ENCODE measurements at regions not wholly inside any gene's neighbourhood (a gene's known extent, or its start where the extent isn't known, plus 50 kb on each side); places are given as distances from the start of the nearest gene placed in this dataset.

GRCh38 chr2:5537180-5537688 is 154.9 kb upstream of the SOX11 start:
- Histone ChIP-seq H3K4me3 (ENCODE audit: low read depth, low read length) (no peak overlapping the region), H3K27me3 (ENCODE audit: control insufficient read depth, insufficient read depth, low read length) (peaks cover 2% of the 10 kb centered on the region), H3K9ac (no peak overlapping the region), H2AFZ (no peak overlapping the region), H3K36me3 (ENCODE audit: control insufficient read depth, insufficient read depth, low read length) (no peaks in the 10 kb centered on the region), H3K9me3 (ENCODE audit: control insufficient read depth, low read length) (no peaks in the 10 kb centered on the region), H3K79me2 (no peaks in the 10 kb centered on the region), H3K4me2 (ENCODE audit: low read length) (no peak overlapping the region), H3K4me1 (no peaks in the 10 kb centered on the region), H3K27ac (no peak overlapping the region)
- TF ChIP-seq, protein P1, sequence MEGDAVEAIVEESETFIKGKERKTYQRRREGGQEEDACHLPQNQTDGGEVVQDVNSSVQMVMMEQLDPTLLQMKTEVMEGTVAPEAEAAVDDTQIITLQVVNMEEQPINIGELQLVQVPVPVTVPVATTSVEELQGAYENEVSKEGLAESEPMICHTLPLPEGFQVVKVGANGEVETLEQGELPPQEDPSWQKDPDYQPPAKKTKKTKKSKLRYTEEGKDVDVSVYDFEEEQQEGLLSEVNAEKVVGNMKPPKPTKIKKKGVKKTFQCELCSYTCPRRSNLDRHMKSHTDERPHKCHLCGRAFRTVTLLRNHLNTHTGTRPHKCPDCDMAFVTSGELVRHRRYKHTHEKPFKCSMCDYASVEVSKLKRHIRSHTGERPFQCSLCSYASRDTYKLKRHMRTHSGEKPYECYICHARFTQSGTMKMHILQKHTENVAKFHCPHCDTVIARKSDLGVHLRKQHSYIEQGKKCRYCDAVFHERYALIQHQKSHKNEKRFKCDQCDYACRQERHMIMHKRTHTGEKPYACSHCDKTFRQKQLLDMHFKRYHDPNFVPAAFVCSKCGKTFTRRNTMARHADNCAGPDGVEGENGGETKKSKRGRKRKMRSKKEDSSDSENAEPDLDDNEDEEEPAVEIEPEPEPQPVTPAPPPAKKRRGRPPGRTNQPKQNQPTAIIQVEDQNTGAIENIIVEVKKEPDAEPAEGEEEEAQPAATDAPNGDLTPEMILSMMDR (IDR thresholded peaks at IDR 0.05), result no peak

- H3K27me3 ChIP-seq (ENCODE audit: control insufficient read depth, insufficient read depth, low read length), result peaks cover 2% of the 10 kb centered on the region
Observed at GRCh38 chr2:5538313-5538712, 153.9 kb upstream of the SOX11 start.

DNA sequence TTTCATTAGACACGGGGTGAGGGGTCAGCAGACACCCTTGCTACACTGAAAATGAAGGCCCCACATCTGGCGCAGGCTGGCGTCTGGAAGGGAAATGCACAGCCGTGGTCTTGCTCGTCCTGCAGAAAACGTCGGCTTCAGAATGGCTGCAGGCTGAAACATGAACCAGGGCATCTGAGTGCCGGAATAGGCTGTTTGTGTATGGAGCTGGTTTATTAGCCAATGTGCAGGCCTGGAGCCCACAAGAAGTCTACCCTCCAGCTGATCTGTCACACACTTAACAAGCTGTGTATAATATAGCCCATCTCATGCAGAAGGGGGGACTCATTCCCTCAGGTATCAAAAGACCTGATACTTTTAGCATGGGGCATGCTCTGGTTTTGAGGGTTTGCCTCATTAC is 153.4 kb upstream of the SOX11 start:
- no peaks in the 10 kb centered on the region for H3K79me2 ChIP-seq
- H3K4me3 ChIP-seq (ENCODE audit: low read depth, low read length), result no peak overlapping the region
- TF ChIP-seq, protein P1 (IDR thresholded peaks at IDR 0.05), result no peak
- no peak overlapping the region for H3K4me2 ChIP-seq (ENCODE audit: low read length)
- no peak overlapping the region for H3K27ac ChIP-seq
- H3K9ac ChIP-seq, result no peak overlapping the region
- H3K9me3 ChIP-seq (ENCODE audit: control insufficient read depth, low read length), result no peaks in the 10 kb centered on the region
- no peaks in the 10 kb centered on the region for H3K36me3 ChIP-seq (ENCODE audit: control insufficient read depth, insufficient read depth, low read length)
- no peak overlapping the region for H2AFZ ChIP-seq
- peaks cover 2% of the 10 kb centered on the region for H3K27me3 ChIP-seq (ENCODE audit: control insufficient read depth, insufficient read depth, low read length)
- no peaks in the 10 kb centered on the region for H3K4me1 ChIP-seq

More at GRCh38 chr2:5538313-5538712, 153.9 kb upstream of the SOX11 start:
- no peaks in the 10 kb centered on the region for H3K36me3 ChIP-seq (ENCODE audit: control insufficient read depth, insufficient read depth, low read length)
- no peaks in the 10 kb centered on the region for H3K4me1 ChIP-seq
- no peak overlapping the region for H2AFZ ChIP-seq
- no peaks in the 10 kb centered on the region for H3K9me3 ChIP-seq (ENCODE audit: control insufficient read depth, low read length)
- no peak overlapping the region for H3K9ac ChIP-seq
- H3K4me2 ChIP-seq (ENCODE audit: low read length), result no peak overlapping the region
- H3K27ac ChIP-seq, result no peak overlapping the region
- H3K4me3 ChIP-seq (ENCODE audit: low read depth, low read length), result no peak overlapping the region
- no peaks in the 10 kb centered on the region for H3K79me2 ChIP-seq
- TF ChIP-seq, protein P1 (IDR thresholded peaks at IDR 0.05), result no peak

GRCh38 chr2:5539282-5540165 is 152.7 kb upstream of the SOX11 start:
- no peaks in the 10 kb centered on the region for H3K4me1 ChIP-seq
- no peaks in the 10 kb centered on the region for H3K9me3 ChIP-seq (ENCODE audit: control insufficient read depth, low read length)
- no peak overlapping the region for H3K27ac ChIP-seq
- no peak overlapping the region for H3K4me3 ChIP-seq (ENCODE audit: low read depth, low read length)
- no peaks in the 10 kb centered on the region for H3K79me2 ChIP-seq
- TF ChIP-seq, protein P1 (IDR thresholded peaks at IDR 0.05), result no peak
- H3K4me2 ChIP-seq (ENCODE audit: low read length), result no peak overlapping the region
- H3K9ac ChIP-seq, result no peak overlapping the region
- H3K36me3 ChIP-seq (ENCODE audit: control insufficient read depth, insufficient read depth, low read length), result no peaks in the 10 kb centered on the region
- peaks cover 2% of the 10 kb centered on the region for H3K27me3 ChIP-seq (ENCODE audit: control insufficient read depth, insufficient read depth, low read length)
- H2AFZ ChIP-seq, result no peak overlapping the region

All from parathyroid adenoma (tissue), 2 donors.